ENCODE measurements at regions not wholly inside any gene's neighbourhood (a gene's known extent, or its start where the extent isn't known, plus 50 kb on each side); places are given as distances from the start of the nearest gene placed in this dataset.

GRCh38 chr11:23954730-23955129, 542.1 kb upstream of the LUZP2 start:
- FAIRE-seq (no peak), DNase-seq (ENCODE audit: extremely low spot score, insufficient read length, low read depth) (no peak)

- FAIRE-seq (no peak), DNase-seq (ENCODE audit: extremely low spot score, insufficient read length, low read depth) (no peak)
These were observed 540.3 kb upstream of the LUZP2 start for GRCh38 chr11:23956586-23956985.

- no peak for FAIRE-seq
These were observed 539.5 kb upstream of the LUZP2 start for GRCh38 chr11:23957314-23957713.

GRCh38 chr11:23959462-23959861, 537.4 kb upstream of the LUZP2 start:
- DNase-seq (ENCODE audit: extremely low spot score, insufficient read length, low read depth) (no peak), FAIRE-seq (no peak)

More at GRCh38 chr11:23957314-23957713, 539.5 kb upstream of the LUZP2 start:
- no peak for DNase-seq (ENCODE audit: extremely low spot score, insufficient read length, low read depth)

GRCh38 chr11:23961503-23962338, 535.1 kb upstream of the LUZP2 start:
- FAIRE-seq (no peak), DNase-seq (ENCODE audit: extremely low spot score, insufficient read length, low read depth) (no peak)

- DNase-seq (ENCODE audit: extremely low spot score, insufficient read length, low read depth) = no peak
- no peak for FAIRE-seq
These were observed 523.6 kb upstream of the LUZP2 start for GRCh38 chr11:23973244-23973643.

- FAIRE-seq (no peak), DNase-seq (ENCODE audit: extremely low spot score, insufficient read length, low read depth) (no peak)
These were observed 522.8 kb upstream of the LUZP2 start for GRCh38 chr11:23974051-23974450.

GRCh38 chr11:23974601-23975000, 522.3 kb upstream of the LUZP2 start:
- no peak for DNase-seq (ENCODE audit: extremely low spot score, insufficient read length, low read depth)
- no peak for FAIRE-seq

GRCh38 chr11:23976426-23976825, 520.4 kb upstream of the LUZP2 start:
- DNase-seq (ENCODE audit: extremely low spot score, insufficient read length, low read depth) = no peak
- FAIRE-seq = no peak

- DNase-seq (ENCODE audit: extremely low spot score, insufficient read length, low read depth) (no peak), FAIRE-seq (no peak)
These were observed 520.0 kb upstream of the LUZP2 start for GRCh38 chr11:23976841-23977271.

GRCh38 chr11:23988381-23989006, 508.4 kb upstream of the LUZP2 start:
- no peak for DNase-seq (ENCODE audit: extremely low spot score, insufficient read length, low read depth)
- FAIRE-seq = no peak

- FAIRE-seq (no peak), DNase-seq (ENCODE audit: extremely low spot score, insufficient read length, low read depth) (no peak)
These were observed 506.3 kb upstream of the LUZP2 start for GRCh38 chr11:23990346-23991164.

GRCh38 chr11:23991165-23991539, 505.7 kb upstream of the LUZP2 start:
- FAIRE-seq (no peak), DNase-seq (ENCODE audit: extremely low spot score, insufficient read length, low read depth) (no peak)

GRCh38 chr11:23995891-23996290, 501.0 kb upstream of the LUZP2 start:
- DNase-seq (ENCODE audit: extremely low spot score, insufficient read length, low read depth) = no peak
- FAIRE-seq = no peak

- DNase-seq (ENCODE audit: extremely low spot score, insufficient read length, low read depth) (no peak), FAIRE-seq (no peak)
These were observed 499.5 kb upstream of the LUZP2 start for GRCh38 chr11:23997356-23997755.

GRCh38 chr11:24005202-24005876, 491.5 kb upstream of the LUZP2 start:
- no peak for FAIRE-seq
- DNase-seq (ENCODE audit: extremely low spot score, insufficient read length, low read depth) = no peak

- no peak for FAIRE-seq
- no peak for DNase-seq (ENCODE audit: extremely low spot score, insufficient read length, low read depth)
These were observed 453.0 kb upstream of the LUZP2 start for GRCh38 chr11:24043842-24044241.

GRCh38 chr11:24046731-24047130, 450.1 kb upstream of the LUZP2 start:
- DNase-seq (ENCODE audit: extremely low spot score, insufficient read length, low read depth) (no peak), FAIRE-seq (no peak)

- no peak for DNase-seq (ENCODE audit: extremely low spot score, insufficient read length, low read depth)
- no peak for FAIRE-seq
These were observed 440.8 kb upstream of the LUZP2 start for GRCh38 chr11:24056051-24056450.

- FAIRE-seq (no peak), DNase-seq (ENCODE audit: extremely low spot score, insufficient read length, low read depth) (no peak)
These were observed 436.7 kb upstream of the LUZP2 start for GRCh38 chr11:24060125-24060524.

Measured in GM18507 (cell line).